Caco-2 (cell line): ENCODE measurements at regions not wholly inside any gene's neighbourhood (a gene's known extent, or its start where the extent isn't known, plus 50 kb on each side); places are given as distances from the start of the nearest gene placed in this dataset.

Source experiments
- BruUV-seq: library from RNA; stranded (reverse); fragments of 400-500 nt; replicated peaks from 2 replicates; lab custom pipeline; 2021; lab: Mats Ljungman, UMichigan
- CTCF ChIA-PET: fragments of 300-600 bp; sonication (Branson Sonifier 250); formaldehyde crosslinking; loops from one replicate; lab custom pipeline; 2022; ENCODE audit warnings: antibody characterized with exemption; lab: Charles Lee
- POLR2A ChIA-PET: fragments of 300-600 bp; sonication (Branson Sonifier 250); formaldehyde crosslinking; loops from one replicate; lab custom pipeline; 2022; ENCODE audit warnings: antibody characterized with exemption; lab: Charles Lee
- DNase-seq, 2 experiments: peaks; one replicate each; pipeline versions ENCODE4 v3.0.0 to v3.0.0-alpha.2; 2020 to 2022
- H3K27me3 ChIP-seq: replicated peaks from 2 replicates; pipeline ENCODE4 v1.6.0; 2011; ENCODE audit warnings: low read length; ENCODE audit not compliant: control insufficient read depth, insufficient read depth
- H3K36me3 ChIP-seq: 2 replicates; pipeline ENCODE4 v1.5.1; 2011; ENCODE audit warnings: low read length; ENCODE audit not compliant: control insufficient read depth, insufficient read depth
- H3K4me1 ChIP-seq: fragments of 250-450 bp; sonication (Bioruptor Pico); 2 replicates; pipeline ENCODE4 v1.5.1; 2020; ENCODE audit warnings: mild to moderate bottlenecking
- H3K4me3 ChIP-seq: 2 replicates; pipeline ENCODE4 v1.5.1; 2011; ENCODE audit warnings: low read depth, mild to moderate bottlenecking, control low read depth, low read length
- H3K9me3 ChIP-seq: fragments of 250-450 bp; sonication (Bioruptor Pico); 2 replicates; pipeline ENCODE4 v1.5.1; 2020; ENCODE audit warnings: mild to moderate bottlenecking, moderate library complexity
- H3K27ac Mint-ChIP-seq: one replicate; pipeline ENCODE4 v1.8.0; 2022; ENCODE audit warnings: mixed read lengths; ENCODE audit not compliant: unreplicated experiment
- H3K27me3 Mint-ChIP-seq: one replicate; pipeline ENCODE4 v1.8.0; 2022; ENCODE audit warnings: mixed read lengths; ENCODE audit not compliant: insufficient read depth, unreplicated experiment
- H3K36me3 Mint-ChIP-seq: one replicate; pipeline ENCODE4 v1.8.0; 2022; ENCODE audit warnings: mild to moderate bottlenecking, mixed read lengths; ENCODE audit not compliant: insufficient read depth, unreplicated experiment
- H3K4me1 Mint-ChIP-seq: one replicate; pipeline ENCODE4 v1.8.0; 2022; ENCODE audit warnings: low read depth, mixed read lengths; ENCODE audit not compliant: unreplicated experiment
- H3K4me3 Mint-ChIP-seq: one replicate; pipeline ENCODE4 v1.8.0; 2022; ENCODE audit warnings: mild to moderate bottlenecking, moderate library complexity, mixed read lengths; ENCODE audit not compliant: unreplicated experiment
- H3K9me3 Mint-ChIP-seq: one replicate; pipeline ENCODE4 v1.8.0; 2022; ENCODE audit warnings: mixed read lengths; ENCODE audit not compliant: unreplicated experiment
- CTCF ChIP-seq, 2 experiments: fragments of 200-600 bp in 1 of 2; IDR thresholded peaks; 1 replicate in 1 of 2; 2 replicates in 1 of 2; pipeline versions ENCODE4 v1.5.1 to v1.8.0; 2011 to 2022; ENCODE audit warnings: antibody characterized with exemption in 1 of 2, control low read depth in 1 of 2, inconsistent platforms in 1 of 2, low read depth in 1 of 2, low read length in 1 of 2, mild to moderate bottlenecking in 1 of 2, moderate library complexity in 1 of 2; ENCODE audit not compliant: insufficient read depth in 1 of 2, severe bottlenecking in 1 of 2, unreplicated experiment in 1 of 2
- intact Hi-C: fragments of 100-400 bp; cut with micrococcal nuclease; formaldehyde crosslinking; loops from one replicate; pipeline ENCODE4 v1.10.0; 2022; ENCODE audit not compliant: unreplicated experiment

- H3K27me3 Mint-ChIP-seq, result peaks cover 3% of the 10 kb centered on the region
- no peaks in the 10 kb centered on the region for H3K4me1 Mint-ChIP-seq
- Histone ChIP-seq H3K9me3 (no peaks in the 10 kb centered on the region), H3K4me1 (no peaks in the 10 kb centered on the region), H3K4me3 (no peak overlapping the region), H3K36me3 (no peaks in the 10 kb centered on the region), H3K27me3 (no peaks in the 10 kb centered on the region)
- no peak for TF ChIP-seq CTCF (IDR thresholded peaks at IDR 0.05; ENCODE audit: insufficient read depth in 1 of 2, low read depth in 1 of 2, low read length in 1 of 2, severe bottlenecking in 1 of 2, unreplicated experiment in 1 of 2)
- POLR2A ChIA-PET, result no interaction called here
- DNase-seq, result no peak
- H3K4me3 Mint-ChIP-seq, result no peak overlapping the region
- H3K27ac Mint-ChIP-seq, result no peak overlapping the region
- intact Hi-C loops, result no loop called here
- CTCF ChIA-PET, result no interaction called here
- BruUV-seq, result no TSS peak
- H3K9me3 Mint-ChIP-seq, result no peaks in the 10 kb centered on the region
- H3K36me3 Mint-ChIP-seq, result no peaks in the 10 kb centered on the region
Measured at GRCh38 chr9:80292231-80292630, 720.5 kb downstream of the TLE4 start.

DNA sequence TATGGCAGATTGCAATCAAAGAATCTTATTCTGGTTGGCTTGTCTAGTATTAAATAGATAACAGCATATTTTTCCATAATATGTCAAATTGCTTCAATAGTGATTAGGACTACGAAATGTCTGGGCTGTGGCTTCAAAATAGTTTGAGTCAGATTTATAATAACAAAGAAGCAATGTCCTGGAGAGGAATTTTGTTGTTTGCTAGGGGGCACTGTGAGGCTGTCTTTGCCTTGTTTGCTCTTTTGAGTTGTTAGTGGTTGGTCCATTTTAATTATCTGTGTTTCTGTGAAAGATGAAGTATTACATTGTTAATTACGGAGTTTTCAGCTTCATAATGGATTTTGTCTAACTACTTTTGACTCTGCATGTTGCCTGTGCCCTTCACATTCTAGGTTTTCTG lies 713.6 kb downstream of the TLE4 start:
- DNase-seq, result no peak
- intact Hi-C loops, result no loop called here
- no peaks in the 10 kb centered on the region for H3K4me1 ChIP-seq
- H3K9me3 ChIP-seq, result no peaks in the 10 kb centered on the region
- Mint-ChIP-seq H3K36me3 (no peaks in the 10 kb centered on the region), H3K27me3 (peaks cover 3% of the 10 kb centered on the region), H3K4me1 (no peaks in the 10 kb centered on the region), H3K27ac (no peak overlapping the region), H3K9me3 (no peaks in the 10 kb centered on the region), H3K4me3 (no peak overlapping the region)
- no peak for TF ChIP-seq CTCF (IDR thresholded peaks at IDR 0.05; ENCODE audit: insufficient read depth in 1 of 2, low read depth in 1 of 2, low read length in 1 of 2, severe bottlenecking in 1 of 2, unreplicated experiment in 1 of 2)
- CTCF ChIA-PET, result no interaction called here
- BruUV-seq, result no TSS peak
- H3K4me3 ChIP-seq, result no peak overlapping the region
- H3K27me3 ChIP-seq, result no peaks in the 10 kb centered on the region
- POLR2A ChIA-PET, result no interaction called here
- H3K36me3 ChIP-seq, result no peaks in the 10 kb centered on the region

DNA sequence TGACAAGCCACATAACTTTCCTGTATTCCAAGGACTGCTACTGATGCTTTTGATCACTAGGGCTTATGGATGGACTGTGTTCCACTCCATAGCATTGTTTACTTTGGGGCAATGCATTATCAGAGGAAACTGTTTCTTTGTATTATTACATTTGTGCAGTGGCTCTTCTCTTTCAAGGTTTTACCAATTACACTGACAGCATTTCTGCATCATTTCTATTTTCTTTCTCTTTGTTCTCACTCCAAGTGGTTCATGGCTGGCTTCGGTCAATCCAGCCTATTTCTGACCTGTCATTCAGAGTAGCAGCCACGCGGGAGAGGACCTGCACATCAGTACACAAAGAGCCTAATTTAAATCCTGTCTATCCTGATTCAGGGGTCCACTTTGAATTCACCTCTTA lies 711.0 kb downstream of the TLE4 start:
- no peaks in the 10 kb centered on the region for H3K27me3 Mint-ChIP-seq
- no peaks in the 10 kb centered on the region for H3K4me1 Mint-ChIP-seq
- no peak overlapping the region for H3K4me3 Mint-ChIP-seq
- intact Hi-C loops, result no loop called here
- no peak for TF ChIP-seq CTCF (IDR thresholded peaks at IDR 0.05; ENCODE audit: insufficient read depth in 1 of 2, low read depth in 1 of 2, low read length in 1 of 2, severe bottlenecking in 1 of 2, unreplicated experiment in 1 of 2)
- H3K27ac Mint-ChIP-seq, result no peak overlapping the region
- Histone ChIP-seq H3K4me3 (no peak overlapping the region), H3K4me1 (no peaks in the 10 kb centered on the region), H3K36me3 (no peaks in the 10 kb centered on the region), H3K9me3 (no peaks in the 10 kb centered on the region), H3K27me3 (no peaks in the 10 kb centered on the region)
- CTCF ChIA-PET, result no interaction called here
- no TSS peak for BruUV-seq
- no peak for DNase-seq
- H3K36me3 Mint-ChIP-seq, result no peaks in the 10 kb centered on the region
- POLR2A ChIA-PET, result no interaction called here
- no peaks in the 10 kb centered on the region for H3K9me3 Mint-ChIP-seq
